ENCODE measurements at regions not wholly inside any gene's neighbourhood (a gene's known extent, or its start where the extent isn't known, plus 50 kb on each side); places are given as distances from the start of the nearest gene placed in this dataset.

DNA sequence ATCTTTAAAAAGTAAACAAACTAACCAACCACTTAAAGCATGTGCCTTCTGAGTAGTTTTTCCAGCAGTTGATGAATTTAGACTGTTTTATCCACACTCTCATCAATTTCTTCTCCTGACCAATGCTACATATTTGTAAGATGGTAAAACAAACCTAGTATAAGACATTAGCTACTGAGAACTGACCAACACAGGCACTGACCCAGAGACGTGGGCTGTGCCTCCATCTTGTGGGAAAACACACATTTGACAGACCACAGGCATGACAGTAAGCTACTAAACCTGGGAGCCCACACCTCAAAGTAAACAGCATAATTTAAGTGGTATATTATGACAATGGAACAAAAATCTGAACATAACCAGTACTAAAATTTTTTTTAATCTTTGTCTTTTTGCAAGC is 121.4 kb upstream of the NRSN1 start:
- H3K36me3 ChIP-seq (replicated peaks; ENCODE audit: insufficient read depth, low read depth), result no peaks in the 10 kb centered on the region
- no peak overlapping the region for H2AFZ ChIP-seq
- no peaks in the 10 kb centered on the region for H3K9me2 ChIP-seq (replicated peaks; ENCODE audit: insufficient read depth)
- no peak overlapping the region for H3K27ac ChIP-seq
- no peaks in the 10 kb centered on the region for H3K27me3 ChIP-seq
- H3K4me1 ChIP-seq (ENCODE audit: insufficient read depth), result peaks cover 13% of the 10 kb centered on the region
- no peaks in the 10 kb centered on the region for H4K20me1 ChIP-seq (ENCODE audit: insufficient read depth, poor library complexity, severe bottlenecking)
- WGBS (ENCODE audit: low lambda C conversion rate, missing lambda C conversion rate), result 59% methylated on average over 1 of the region's 1 CpG
- no peaks in the 10 kb centered on the region for H3K79me2 ChIP-seq
- no peak for DNase-seq (ENCODE audit: low spot score)
- H3K9me3 ChIP-seq (ENCODE audit: low read depth), result no peaks in the 10 kb centered on the region
- H3K4me3 ChIP-seq, result no peak overlapping the region
- no peak for TF ChIP-seq EZH2 (IDR thresholded peaks at IDR 0.05; ENCODE audit: borderline replicate concordance)
- no peak for TF ChIP-seq EZH2phosphoT487 (IDR thresholded peaks at IDR 0.05; ENCODE audit: low read depth, severe bottlenecking, unreplicated experiment)
- TF ChIP-seq, protein P1, sequence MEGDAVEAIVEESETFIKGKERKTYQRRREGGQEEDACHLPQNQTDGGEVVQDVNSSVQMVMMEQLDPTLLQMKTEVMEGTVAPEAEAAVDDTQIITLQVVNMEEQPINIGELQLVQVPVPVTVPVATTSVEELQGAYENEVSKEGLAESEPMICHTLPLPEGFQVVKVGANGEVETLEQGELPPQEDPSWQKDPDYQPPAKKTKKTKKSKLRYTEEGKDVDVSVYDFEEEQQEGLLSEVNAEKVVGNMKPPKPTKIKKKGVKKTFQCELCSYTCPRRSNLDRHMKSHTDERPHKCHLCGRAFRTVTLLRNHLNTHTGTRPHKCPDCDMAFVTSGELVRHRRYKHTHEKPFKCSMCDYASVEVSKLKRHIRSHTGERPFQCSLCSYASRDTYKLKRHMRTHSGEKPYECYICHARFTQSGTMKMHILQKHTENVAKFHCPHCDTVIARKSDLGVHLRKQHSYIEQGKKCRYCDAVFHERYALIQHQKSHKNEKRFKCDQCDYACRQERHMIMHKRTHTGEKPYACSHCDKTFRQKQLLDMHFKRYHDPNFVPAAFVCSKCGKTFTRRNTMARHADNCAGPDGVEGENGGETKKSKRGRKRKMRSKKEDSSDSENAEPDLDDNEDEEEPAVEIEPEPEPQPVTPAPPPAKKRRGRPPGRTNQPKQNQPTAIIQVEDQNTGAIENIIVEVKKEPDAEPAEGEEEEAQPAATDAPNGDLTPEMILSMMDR (IDR thresholded peaks at IDR 0.05; ENCODE audit: poor library complexity), result no peak
- no peak overlapping the region for H3K4me2 ChIP-seq

DNA sequence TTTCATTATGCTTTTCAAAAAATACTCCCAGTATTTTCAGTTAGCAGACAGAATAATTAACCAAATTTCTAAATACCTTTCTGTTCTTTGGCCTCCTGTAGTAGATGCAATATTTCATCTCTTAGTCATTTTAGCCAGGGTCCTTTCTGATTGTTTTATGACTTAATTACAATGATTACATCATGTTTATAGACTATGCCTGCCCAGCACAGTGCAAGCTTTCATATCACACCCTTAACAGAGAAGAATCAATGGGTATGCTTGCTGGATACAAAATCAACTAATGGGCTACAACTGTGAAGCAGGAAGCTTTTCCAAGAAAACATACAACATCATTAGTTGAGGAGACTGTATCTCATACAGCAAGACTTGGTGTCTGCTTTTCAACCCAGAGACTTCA is 119.8 kb upstream of the NRSN1 start:
- H3K9me3 ChIP-seq (ENCODE audit: low read depth), result no peaks in the 10 kb centered on the region
- H3K79me2 ChIP-seq, result no peaks in the 10 kb centered on the region
- no peaks in the 10 kb centered on the region for H4K20me1 ChIP-seq (ENCODE audit: insufficient read depth, poor library complexity, severe bottlenecking)
- no peak overlapping the region for H3K4me3 ChIP-seq
- TF ChIP-seq EZH2 (IDR thresholded peaks at IDR 0.05; ENCODE audit: borderline replicate concordance) (no peak), EZH2phosphoT487 (IDR thresholded peaks at IDR 0.05; ENCODE audit: low read depth, severe bottlenecking, unreplicated experiment) (no peak)
- TF ChIP-seq, protein P1 (IDR thresholded peaks at IDR 0.05; ENCODE audit: poor library complexity), result no peak
- no peak overlapping the region for H2AFZ ChIP-seq
- H3K27ac ChIP-seq, result peak overlapping the region; percentile 81
- H3K9me2 ChIP-seq (replicated peaks; ENCODE audit: insufficient read depth), result no peaks in the 10 kb centered on the region
- H3K4me1 ChIP-seq (ENCODE audit: insufficient read depth), result peaks cover 13% of the 10 kb centered on the region
- no peaks in the 10 kb centered on the region for H3K27me3 ChIP-seq
- peak; percentile 30 for DNase-seq (ENCODE audit: low spot score)
- H3K36me3 ChIP-seq (replicated peaks; ENCODE audit: insufficient read depth, low read depth), result no peaks in the 10 kb centered on the region
- no peak overlapping the region for H3K4me2 ChIP-seq

DNA sequence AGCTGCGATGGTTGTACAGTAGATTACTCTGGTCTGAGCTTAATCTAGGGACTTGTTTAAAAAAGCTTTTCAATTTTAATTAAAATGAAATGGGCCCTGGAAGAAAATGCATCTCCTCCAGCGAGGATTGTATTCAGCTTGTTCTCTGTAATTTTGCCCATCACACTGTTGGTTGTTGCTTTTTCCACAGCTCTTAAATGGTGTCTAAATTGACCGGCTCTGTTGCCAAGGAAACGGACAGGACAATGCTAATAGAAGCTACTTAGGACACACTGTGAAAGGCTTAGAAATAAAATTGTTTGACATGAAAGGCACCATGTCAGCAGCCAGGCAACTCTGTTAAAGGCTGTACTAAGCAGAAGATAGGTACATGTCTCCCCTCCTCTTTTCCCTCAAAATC is 116.7 kb upstream of the NRSN1 start:
- Histone ChIP-seq H3K27ac (no peak overlapping the region), H3K4me3 (no peak overlapping the region), H3K36me3 (replicated peaks; ENCODE audit: insufficient read depth, low read depth) (no peaks in the 10 kb centered on the region), H3K9me3 (ENCODE audit: low read depth) (no peaks in the 10 kb centered on the region), H3K9me2 (replicated peaks; ENCODE audit: insufficient read depth) (no peaks in the 10 kb centered on the region), H3K27me3 (no peaks in the 10 kb centered on the region), H2AFZ (no peak overlapping the region), H4K20me1 (ENCODE audit: insufficient read depth, poor library complexity, severe bottlenecking) (no peaks in the 10 kb centered on the region), H3K4me1 (ENCODE audit: insufficient read depth) (peaks cover 13% of the 10 kb centered on the region), H3K4me2 (no peak overlapping the region), H3K79me2 (no peaks in the 10 kb centered on the region)
- TF ChIP-seq, protein P1 (IDR thresholded peaks at IDR 0.05; ENCODE audit: poor library complexity), result no peak
- TF ChIP-seq EZH2phosphoT487 (IDR thresholded peaks at IDR 0.05; ENCODE audit: low read depth, severe bottlenecking, unreplicated experiment), result no peak
- TF ChIP-seq EZH2 (IDR thresholded peaks at IDR 0.05; ENCODE audit: borderline replicate concordance), result no peak
- DNase-seq (ENCODE audit: low spot score), result no peak
- 60% methylated on average over 4 of the region's 4 CpGs for WGBS (ENCODE audit: low lambda C conversion rate, missing lambda C conversion rate)

DNA sequence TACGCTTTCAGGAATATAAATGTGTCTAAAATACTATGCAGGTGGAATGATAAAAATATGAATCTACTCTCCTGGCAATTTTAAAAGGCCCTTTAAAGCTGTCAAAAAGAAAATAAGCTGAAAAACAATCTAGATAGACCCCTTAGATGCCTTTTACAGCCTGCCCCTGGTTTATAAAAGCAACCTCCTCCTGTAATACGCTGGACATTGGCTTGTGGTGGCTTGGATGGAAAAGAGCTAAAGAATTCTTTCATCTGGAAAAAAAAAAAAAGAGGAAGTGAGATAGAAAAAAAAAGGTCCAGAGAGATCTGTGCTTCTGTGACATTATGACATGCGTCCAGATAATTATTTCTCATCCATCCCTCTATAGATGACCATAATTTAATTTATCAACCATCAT is 115.9 kb upstream of the NRSN1 start:
- Histone ChIP-seq H3K9me2 (replicated peaks; ENCODE audit: insufficient read depth) (no peaks in the 10 kb centered on the region), H3K27ac (no peak overlapping the region), H3K4me1 (ENCODE audit: insufficient read depth) (peaks cover 13% of the 10 kb centered on the region), H3K27me3 (no peaks in the 10 kb centered on the region), H3K4me3 (no peak overlapping the region), H4K20me1 (ENCODE audit: insufficient read depth, poor library complexity, severe bottlenecking) (no peaks in the 10 kb centered on the region), H3K4me2 (no peak overlapping the region), H3K36me3 (replicated peaks; ENCODE audit: insufficient read depth, low read depth) (no peaks in the 10 kb centered on the region), H3K79me2 (no peaks in the 10 kb centered on the region), H2AFZ (no peak overlapping the region), H3K9me3 (ENCODE audit: low read depth) (no peaks in the 10 kb centered on the region)
- no peak for DNase-seq (ENCODE audit: low spot score)
- WGBS (ENCODE audit: low lambda C conversion rate, missing lambda C conversion rate), result 69% methylated on average over 3 of the region's 3 CpGs
- TF ChIP-seq EZH2 (IDR thresholded peaks at IDR 0.05; ENCODE audit: borderline replicate concordance) (no peak), EZH2phosphoT487 (IDR thresholded peaks at IDR 0.05; ENCODE audit: low read depth, severe bottlenecking, unreplicated experiment) (no peak)
- TF ChIP-seq, protein P1 (IDR thresholded peaks at IDR 0.05; ENCODE audit: poor library complexity), result no peak
